ENCODE measurements at regions not wholly inside any gene's neighbourhood (a gene's known extent, or its start where the extent isn't known, plus 50 kb on each side); places are given as distances from the start of the nearest gene placed in this dataset.

GRCh38 chr11:23211221-23211620 is 350.9 kb upstream of the CCDC179 start:
- no peak for TF ChIP-seq BACH2 (CRISPR knock-in tag; IDR thresholded peaks at IDR 0.05; ENCODE audit: borderline replicate concordance)
- no peak for TF ChIP-seq ZFP3 (CRISPR knock-in tag; IDR thresholded peaks at IDR 0.05)
- TF ChIP-seq ZC3H10 (CRISPR knock-in tag; IDR thresholded peaks at IDR 0.05): no peak
- TF ChIP-seq ARNTL (CRISPR knock-in tag; IDR thresholded peaks at IDR 0.05; ENCODE audit: borderline replicate concordance, low read depth): no peak
- TF ChIP-seq GLIS3 (CRISPR knock-in tag; IDR thresholded peaks at IDR 0.05): no peak
- TF ChIP-seq ZFP30 (CRISPR knock-in tag; IDR thresholded peaks at IDR 0.05): no peak
- no peak for TF ChIP-seq ESRRG (CRISPR knock-in tag; IDR thresholded peaks at IDR 0.05)
